Neural progenitor cell (in vitro differentiated cells): ENCODE measurements at regions not wholly inside any gene's neighbourhood (a gene's known extent, or its start where the extent isn't known, plus 50 kb on each side); places are given as distances from the start of the nearest gene placed in this dataset.

ENCODE experiments used
- DNase-seq: peaks from one replicate; pipeline ENCODE4 v3.0.0-alpha.2; 2016; ENCODE audit warnings: low spot score
- H2AFZ ChIP-seq: fragments of 200-600 bp; sonication (generic); replicated peaks from 2 replicates; pipeline ENCODE4 v1.6.1; 2016; ENCODE audit warnings: antibody characterized with exemption
- H3F3A ChIP-seq: fragments of 200-600 bp; sonication (generic); 2 replicates; pipeline ENCODE4 v1.6.1; 2016; ENCODE audit warnings: antibody characterized with exemption, low read depth
- H3K27ac ChIP-seq: fragments of 200-600 bp; sonication (generic); 2 replicates; pipeline ENCODE4 v1.5.1; 2016; ENCODE audit warnings: mild to moderate bottlenecking
- H3K27me3 ChIP-seq: fragments of 200-600 bp; sonication (generic); 2 replicates; pipeline ENCODE4 v1.6.1; 2016; ENCODE audit warnings: mild to moderate bottlenecking, moderate library complexity
- H3K36me3 ChIP-seq: fragments of 200-600 bp; sonication (generic); 2 replicates; pipeline ENCODE4 v1.5.1; 2016
- H3K4me1 ChIP-seq: fragments of 200-600 bp; sonication (generic); 2 replicates; pipeline ENCODE4 v1.6.1; 2016; ENCODE audit warnings: mixed run types
- H3K4me2 ChIP-seq: fragments of 200-600 bp; sonication (generic); 2 replicates; pipeline ENCODE4 v1.6.1; 2016
- H3K4me3 ChIP-seq: fragments of 200-600 bp; sonication (generic); 2 replicates; pipeline ENCODE4 v1.5.1; 2016
- H3K79me2 ChIP-seq: fragments of 200-600 bp; sonication (generic); 2 replicates; pipeline ENCODE4 v1.6.1; 2016; ENCODE audit warnings: low read depth
- H3K9ac ChIP-seq: fragments of 200-600 bp; sonication (generic); 2 replicates; pipeline ENCODE4 v1.6.1; 2016
- H3K9me3 ChIP-seq: fragments of 200-600 bp; sonication (generic); 2 replicates; pipeline ENCODE4 v1.5.1; 2016; ENCODE audit warnings: low read depth
- H4K20me1 ChIP-seq: fragments of 200-600 bp; sonication (generic); 2 replicates; pipeline ENCODE4 v1.6.1; 2016; ENCODE audit warnings: low read depth
- H3K27ac Mint-ChIP-seq: 3 replicates; pipeline ENCODE4 v1.8.0; 2021; ENCODE audit warnings: mixed read lengths
- H3K27me3 Mint-ChIP-seq: 2 replicates; pipeline ENCODE4 v1.8.0; 2022; ENCODE audit warnings: low read depth, mild to moderate bottlenecking, inconsistent platforms, moderate library complexity, mixed read lengths; ENCODE audit not compliant: insufficient read depth
- H3K36me3 Mint-ChIP-seq: 3 replicates; pipeline ENCODE4 v1.8.0; 2021; ENCODE audit warnings: mixed read lengths
- H3K4me1 Mint-ChIP-seq: 3 replicates; pipeline ENCODE4 v1.8.0; 2021; ENCODE audit warnings: mixed read lengths
- H3K4me3 Mint-ChIP-seq: 3 replicates; pipeline ENCODE4 v1.8.0; 2021; ENCODE audit warnings: mild to moderate bottlenecking, moderate library complexity, mixed read lengths
- H3K9me3 Mint-ChIP-seq: 3 replicates; pipeline ENCODE4 v1.8.0; 2020; ENCODE audit warnings: mixed read lengths
- CTCF ChIP-seq: fragments of 200-600 bp; sonication (generic); IDR thresholded peaks from 2 replicates; pipeline ENCODE4 v1.5.1; 2017; ENCODE audit warnings: antibody characterized with exemption, mild to moderate bottlenecking
- EZH2 ChIP-seq: fragments of 200-600 bp; sonication (generic); IDR thresholded peaks from 2 replicates; pipeline ENCODE4 v1.6.1; 2017; ENCODE audit warnings: antibody characterized with exemption, mild to moderate bottlenecking, moderate library complexity
- EZH2phosphoT487 ChIP-seq: fragments of 200-600 bp; sonication (generic); IDR thresholded peaks from 2 replicates; pipeline ENCODE4 v1.6.1; 2017; ENCODE audit warnings: antibody characterized with exemption

GRCh38 chr6:167467282-167467681 lies 142.4 kb downstream of the TTLL2 start:
- Histone ChIP-seq H3K9ac (no peak overlapping the region), H4K20me1 (no peaks in the 10 kb centered on the region), H3K27ac (no peak overlapping the region), H3K4me1 (peaks cover 21% of the 10 kb centered on the region), H3K79me2 (no peaks in the 10 kb centered on the region), H3K27me3 (no peaks in the 10 kb centered on the region), H3K36me3 (no peaks in the 10 kb centered on the region), H3F3A (peaks cover 3% of the 10 kb centered on the region), H3K4me2 (no peak overlapping the region), H2AFZ (no peak overlapping the region), H3K9me3 (no peaks in the 10 kb centered on the region), H3K4me3 (no peak overlapping the region)
- H3K36me3 Mint-ChIP-seq: peaks cover 3% of the 10 kb centered on the region
- TF ChIP-seq EZH2phosphoT487 (no peak), EZH2 (no peak), CTCF (no peak)
- peaks cover 2% of the 10 kb centered on the region for H3K27me3 Mint-ChIP-seq
- peaks cover 24% of the 10 kb centered on the region for H3K4me1 Mint-ChIP-seq
- no peaks in the 10 kb centered on the region for H3K9me3 Mint-ChIP-seq
- no peak overlapping the region for H3K27ac Mint-ChIP-seq
- no peak overlapping the region for H3K4me3 Mint-ChIP-seq
- DNase-seq: no peak

DNA sequence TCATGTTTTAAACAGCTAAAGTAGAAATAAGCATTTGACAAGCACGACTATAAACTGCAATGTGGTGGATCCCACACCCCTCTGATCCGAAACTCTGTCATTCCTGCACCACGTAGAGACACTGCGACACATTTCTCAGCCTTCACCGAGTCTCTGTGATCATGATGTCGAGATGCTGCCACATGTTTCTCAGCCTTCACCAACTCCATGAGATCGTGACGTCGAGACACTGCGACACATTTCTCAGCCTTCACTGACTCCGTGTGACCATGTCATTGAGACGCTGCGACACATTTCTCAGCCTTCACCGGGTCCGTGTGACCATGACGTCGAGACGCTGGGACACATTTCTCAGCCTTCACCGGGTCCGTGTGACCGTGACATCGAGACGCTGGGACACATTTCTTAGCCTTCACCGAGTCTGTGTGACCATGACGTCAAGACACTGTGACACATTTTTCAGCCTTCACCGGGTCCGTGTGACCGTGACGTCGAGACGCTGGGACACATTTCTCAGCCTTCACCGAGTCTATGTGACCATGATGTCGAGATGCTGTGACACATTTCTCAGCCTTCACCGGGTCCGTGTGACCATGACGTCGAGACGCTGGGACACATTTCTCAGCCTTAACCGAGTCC lies 143.0 kb downstream of the TTLL2 start:
- no peak overlapping the region for H3K4me3 Mint-ChIP-seq
- Histone ChIP-seq H3K9ac (no peak overlapping the region), H3K36me3 (no peaks in the 10 kb centered on the region), H4K20me1 (no peaks in the 10 kb centered on the region), H3K4me3 (no peak overlapping the region), H3K4me1 (peaks cover 16% of the 10 kb centered on the region), H3K27me3 (no peaks in the 10 kb centered on the region), H2AFZ (no peak overlapping the region), H3K9me3 (no peaks in the 10 kb centered on the region), H3K4me2 (no peak overlapping the region), H3K27ac (no peak overlapping the region), H3F3A (peaks cover 3% of the 10 kb centered on the region), H3K79me2 (no peaks in the 10 kb centered on the region)
- no peak for TF ChIP-seq EZH2phosphoT487
- TF ChIP-seq EZH2: no peak
- TF ChIP-seq CTCF: no peak
- H3K27me3 Mint-ChIP-seq: peaks cover 2% of the 10 kb centered on the region
- H3K36me3 Mint-ChIP-seq: peaks cover 3% of the 10 kb centered on the region
- H3K4me1 Mint-ChIP-seq: peaks cover 27% of the 10 kb centered on the region
- no peak overlapping the region for H3K27ac Mint-ChIP-seq
- no peaks in the 10 kb centered on the region for H3K9me3 Mint-ChIP-seq
- no peak for DNase-seq

- Histone ChIP-seq H3K4me1 (peaks cover 20% of the 10 kb centered on the region), H3K9me3 (no peaks in the 10 kb centered on the region), H3K9ac (no peak overlapping the region), H3K4me3 (no peak overlapping the region), H4K20me1 (no peaks in the 10 kb centered on the region), H3K27me3 (no peaks in the 10 kb centered on the region), H3K79me2 (no peaks in the 10 kb centered on the region), H3K4me2 (no peak overlapping the region), H2AFZ (peak overlapping the region; percentile 63), H3K36me3 (no peaks in the 10 kb centered on the region), H3F3A (no peaks in the 10 kb centered on the region), H3K27ac (no peak overlapping the region)
- Mint-ChIP-seq H3K9me3 (no peaks in the 10 kb centered on the region), H3K4me1 (peaks cover 36% of the 10 kb centered on the region), H3K27me3 (peaks cover 2% of the 10 kb centered on the region), H3K36me3 (peaks cover 3% of the 10 kb centered on the region), H3K27ac (peak overlapping the region; percentile 40), H3K4me3 (no peak overlapping the region)
- TF ChIP-seq EZH2: no peak
- no peak for TF ChIP-seq CTCF
- TF ChIP-seq EZH2phosphoT487: no peak
- DNase-seq: no peak
Measured at GRCh38 chr6:167469101-167469500, 144.2 kb downstream of the TTLL2 start.
